DOHH2 (cell line): ENCODE measurements at regions not wholly inside any gene's neighbourhood (a gene's known extent, or its start where the extent isn't known, plus 50 kb on each side); places are given as distances from the start of the nearest gene placed in this dataset.

Experiments used
- H3F3A ChIP-seq: fragments of 200-600 bp; sonication (generic), shearing (Covaris generic); 2 replicates; pipeline ENCODE4 v1.6.0; 2016; ENCODE audit warnings: antibody characterized with exemption, mild to moderate bottlenecking; ENCODE audit not compliant: control insufficient read depth, insufficient read depth
- H3K27ac ChIP-seq: fragments of 200-600 bp; sonication (generic); 2 replicates; pipeline ENCODE4 v1.5.1; 2014; ENCODE audit warnings: low read depth, mild to moderate bottlenecking, low read length, moderate library complexity
- H3K27me3 ChIP-seq: fragments of 200-600 bp; sonication (generic); 2 replicates; pipeline ENCODE4 v1.6.1; 2014; ENCODE audit warnings: mild to moderate bottlenecking, low read length, mixed read lengths; ENCODE audit not compliant: control insufficient read depth
- H3K36me3 ChIP-seq: fragments of 200-600 bp; sonication (generic); 2 replicates; pipeline ENCODE4 v1.6.1; 2014; ENCODE audit warnings: mild to moderate bottlenecking, low read length, moderate library complexity, mixed read lengths; ENCODE audit not compliant: control insufficient read depth
- H3K4me1 ChIP-seq: fragments of 200-600 bp; sonication (generic); 2 replicates; pipeline ENCODE4 v1.6.1; 2014; ENCODE audit warnings: mild to moderate bottlenecking, low read length, mixed read lengths; ENCODE audit not compliant: control insufficient read depth
- H3K4me2 ChIP-seq: fragments of 200-600 bp; sonication (generic); 2 replicates; pipeline ENCODE4 v1.6.0; 2014; ENCODE audit warnings: mild to moderate bottlenecking, low read length, moderate library complexity
- H3K4me3 ChIP-seq: fragments of 200-600 bp; sonication (generic); 2 replicates; pipeline ENCODE4 v1.5.1; 2014; ENCODE audit warnings: mild to moderate bottlenecking, low read length, mixed read lengths
- H3K79me2 ChIP-seq: fragments of 200-600 bp; sonication (generic); 2 replicates; pipeline ENCODE4 v1.6.1; 2014; ENCODE audit warnings: mild to moderate bottlenecking, low read length, mixed read lengths; ENCODE audit not compliant: control insufficient read depth
- H3K9me2 ChIP-seq: fragments of 200-600 bp; sonication (generic); replicated peaks from 2 replicates; pipeline ENCODE4 v1.6.1; 2014; ENCODE audit warnings: mild to moderate bottlenecking, low read length, mixed read lengths; ENCODE audit not compliant: control insufficient read depth
- H3K9me3 ChIP-seq: fragments of 200-600 bp; sonication (generic); 2 replicates; pipeline ENCODE4 v1.6.1; 2014; ENCODE audit warnings: antibody characterized with exemption, low read length, mixed read lengths; ENCODE audit not compliant: control insufficient read depth, insufficient read depth
- H4K20me1 ChIP-seq: fragments of 200-600 bp; sonication (generic); 2 replicates; pipeline ENCODE4 v1.6.0; 2014; ENCODE audit warnings: low read depth, mild to moderate bottlenecking, antibody characterized with exemption, low read length, moderate library complexity; ENCODE audit not compliant: control insufficient read depth, insufficient read depth
- CTCF ChIP-seq: fragments of 200-600 bp; sonication (generic); IDR thresholded peaks from one replicate; pipeline ENCODE4 v1.5.1; 2014; ENCODE audit warnings: antibody characterized with exemption, mild to moderate bottlenecking, low read depth, low read length; ENCODE audit not compliant: poor library complexity, severe bottlenecking
- EZH2phosphoT487 ChIP-seq: fragments of 200-600 bp; sonication (generic); IDR thresholded peaks from 2 replicates; pipeline ENCODE4 v1.6.1; 2017; ENCODE audit warnings: borderline replicate concordance, mild to moderate bottlenecking, antibody characterized with exemption, low read length, moderate library complexity, mixed read lengths

GRCh38 chr1:201724039-201724765, 104.8 kb upstream of the IPO9 start:
- Histone ChIP-seq H3K4me1 (no peaks in the 10 kb centered on the region), H3K79me2 (no peaks in the 10 kb centered on the region), H3K9me3 (no peaks in the 10 kb centered on the region), H4K20me1 (no peaks in the 10 kb centered on the region), H3F3A (no peaks in the 10 kb centered on the region), H3K4me2 (no peak overlapping the region), H3K4me3 (no peak overlapping the region), H3K9me2 (no peaks in the 10 kb centered on the region), H3K36me3 (no peaks in the 10 kb centered on the region), H3K27me3 (peaks cover 21% of the 10 kb centered on the region; the same call in 1 of the 2 replicates), H3K27ac (no peak overlapping the region)
- no peak for TF ChIP-seq CTCF
- TF ChIP-seq EZH2phosphoT487 = no peak

GRCh38 chr1:201724766-201725118, 104.2 kb upstream of the IPO9 start:
- peaks cover 21% of the 10 kb centered on the region; the same call in 1 of the 2 replicates for H3K27me3 ChIP-seq
- H3K79me2 ChIP-seq = no peaks in the 10 kb centered on the region
- H3K4me2 ChIP-seq = no peak overlapping the region
- no peaks in the 10 kb centered on the region for H3K4me1 ChIP-seq
- H3K36me3 ChIP-seq = no peaks in the 10 kb centered on the region
- no peak overlapping the region for H3K27ac ChIP-seq
- no peaks in the 10 kb centered on the region for H3F3A ChIP-seq
- no peaks in the 10 kb centered on the region for H3K9me2 ChIP-seq
- no peaks in the 10 kb centered on the region for H3K9me3 ChIP-seq
- TF ChIP-seq EZH2phosphoT487 = no peak
- no peak for TF ChIP-seq CTCF
- H4K20me1 ChIP-seq = no peaks in the 10 kb centered on the region
- no peak overlapping the region for H3K4me3 ChIP-seq

- peaks cover 18% of the 10 kb centered on the region; the same call in 1 of the 2 replicates for H3K27me3 ChIP-seq
- H3K4me1 ChIP-seq = no peaks in the 10 kb centered on the region
- no peaks in the 10 kb centered on the region for H3F3A ChIP-seq
- no peak overlapping the region for H3K27ac ChIP-seq
- no peaks in the 10 kb centered on the region for H3K9me2 ChIP-seq
- H4K20me1 ChIP-seq = no peaks in the 10 kb centered on the region
- no peak overlapping the region for H3K4me3 ChIP-seq
- H3K4me2 ChIP-seq = no peak overlapping the region
- no peaks in the 10 kb centered on the region for H3K36me3 ChIP-seq
- no peaks in the 10 kb centered on the region for H3K79me2 ChIP-seq
- no peaks in the 10 kb centered on the region for H3K9me3 ChIP-seq
- TF ChIP-seq CTCF (no peak), EZH2phosphoT487 (no peak)
Measured at GRCh38 chr1:201726700-201727099, 102.3 kb upstream of the IPO9 start.
